BLaER1 treated with 17β-estradiol and CSF1 and Interleukin-3, amounts not matched to agents 10 nM and 100 nM (cell line): ENCODE measurements at regions not wholly inside any gene's neighbourhood (a gene's known extent, or its start where the extent isn't known, plus 50 kb on each side); places are given as distances from the start of the nearest gene placed in this dataset.

ENCODE experiments used
- H3K27ac ChIP-seq, 11 experiments: shearing (Covaris generic); formaldehyde crosslinking; 2 replicates each; pipeline ENCODE4 v1.8.1; 2022
- H3K27me3 ChIP-seq, 11 experiments: shearing (Covaris generic); formaldehyde crosslinking; 2 replicates each; pipeline ENCODE4 v1.8.1; 2022
- H3K36me3 ChIP-seq, 11 experiments: shearing (Covaris generic); formaldehyde crosslinking; 2 replicates each; pipeline ENCODE4 v1.8.1; 2022
- H3K4me1 ChIP-seq, 10 experiments: shearing (Covaris generic); formaldehyde crosslinking; 2 replicates each; pipeline ENCODE4 v1.8.1; 2022
- H3K4me2 ChIP-seq, 11 experiments: shearing (Covaris generic); formaldehyde crosslinking; 2 replicates each; pipeline ENCODE4 v1.8.1; 2022
- H3K4me3 ChIP-seq, 10 experiments: shearing (Covaris generic); formaldehyde crosslinking; 2 replicates each; pipeline ENCODE4 v1.8.1; 2022
- H3K9ac ChIP-seq, 11 experiments: shearing (Covaris generic); formaldehyde crosslinking; 2 replicates each; pipeline ENCODE4 v1.8.1; 2022
- H3K9me3 ChIP-seq, 11 experiments: shearing (Covaris generic); formaldehyde crosslinking; replicated peaks in 1 of 11; 2 replicates each; pipeline ENCODE4 v1.8.1; 2022
- H4K20me1 ChIP-seq, 11 experiments: shearing (Covaris generic); formaldehyde crosslinking; 2 replicates each; pipeline ENCODE4 v1.8.1; 2022
- Cebpa-rat ChIP-seq, 11 experiments: shearing (Covaris generic); IDR thresholded peaks; 2 replicates each; pipeline ENCODE4 v1.8.1; 2022

DNA sequence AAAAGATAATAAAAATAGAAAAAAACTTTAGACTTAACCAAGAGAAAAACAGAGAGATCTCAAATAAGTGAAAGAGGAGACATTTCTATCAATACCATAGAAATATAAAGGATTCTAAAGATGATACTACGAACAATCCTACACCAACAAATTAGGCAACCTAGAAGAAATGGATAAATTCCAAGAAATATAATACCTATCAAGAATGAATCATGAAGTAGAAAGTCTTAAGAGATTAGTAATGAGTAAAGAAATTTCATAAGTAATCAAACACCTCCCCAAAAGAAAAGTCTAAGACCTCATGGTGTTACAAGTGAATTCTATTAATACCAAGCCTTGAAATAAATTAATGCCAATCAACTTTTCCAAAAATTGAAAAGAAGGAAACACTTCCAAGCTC, 1584.5 kb upstream of the MIR17HG start:
- H3K27me3 ChIP-seq = no peaks in the 10 kb centered on the region
- no peak overlapping the region for H3K4me2 ChIP-seq
- TF ChIP-seq Cebpa-rat (IDR thresholded peaks at IDR 0.05) = no peak

DNA sequence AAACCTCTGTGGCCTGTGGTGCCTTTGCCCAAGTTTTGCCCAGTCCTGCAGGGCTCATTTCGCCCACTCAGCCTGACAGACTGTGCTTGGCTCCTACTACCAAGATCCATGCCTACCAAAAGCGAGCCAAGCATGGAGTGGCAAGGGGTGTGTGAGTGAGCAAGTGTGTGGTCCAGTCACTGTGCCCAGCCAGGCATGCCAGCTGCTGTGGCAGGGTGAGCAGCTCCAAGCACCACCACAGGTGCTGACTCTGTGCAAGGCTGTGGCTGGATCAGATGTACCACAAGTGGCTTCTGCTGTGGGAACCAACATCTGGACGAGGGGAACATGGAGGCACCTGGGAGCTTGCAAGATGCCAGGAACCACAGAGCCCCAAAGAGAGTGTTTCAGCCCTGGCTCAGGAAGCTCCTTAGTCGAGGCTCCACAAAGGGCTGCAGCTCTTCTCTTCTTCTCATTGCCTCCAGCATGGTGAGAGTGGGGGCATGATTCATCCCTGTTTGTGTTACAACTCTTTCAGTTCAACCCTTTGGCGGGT, 1564.2 kb upstream of the MIR17HG start:
- Histone ChIP-seq H3K36me3 (no peaks in the 10 kb centered on the region), H3K4me1 (0 out of 20 replicates have a peak, but pooled peaks cover 0 to 4% (median 0%) of the 10 kb centered on the region in 10 experiments), H4K20me1 (no peaks in the 10 kb centered on the region), H3K27me3 (no peaks in the 10 kb centered on the region), H3K4me2 (no peak overlapping the region), H3K9me3 (peaks cover 0 to 7% (median 0%) of the 10 kb centered on the region in 11 experiments; a peak in 2 of 22 replicates), H3K4me3 (no peak overlapping the region), H3K27ac (no peak overlapping the region), H3K9ac (no peak overlapping the region)
- no peak for TF ChIP-seq Cebpa-rat (IDR thresholded peaks at IDR 0.05)

More for the DNA sequence above, 1584.5 kb upstream of the MIR17HG start:
- H3K4me1 ChIP-seq = no peaks in the 10 kb centered on the region
- no peak overlapping the region for H3K4me3 ChIP-seq
- no peaks in the 10 kb centered on the region for H3K9me3 ChIP-seq
- H4K20me1 ChIP-seq = no peaks in the 10 kb centered on the region
- no peak overlapping the region for H3K27ac ChIP-seq
- no peak overlapping the region for H3K9ac ChIP-seq
- H3K36me3 ChIP-seq = no peaks in the 10 kb centered on the region

DNA sequence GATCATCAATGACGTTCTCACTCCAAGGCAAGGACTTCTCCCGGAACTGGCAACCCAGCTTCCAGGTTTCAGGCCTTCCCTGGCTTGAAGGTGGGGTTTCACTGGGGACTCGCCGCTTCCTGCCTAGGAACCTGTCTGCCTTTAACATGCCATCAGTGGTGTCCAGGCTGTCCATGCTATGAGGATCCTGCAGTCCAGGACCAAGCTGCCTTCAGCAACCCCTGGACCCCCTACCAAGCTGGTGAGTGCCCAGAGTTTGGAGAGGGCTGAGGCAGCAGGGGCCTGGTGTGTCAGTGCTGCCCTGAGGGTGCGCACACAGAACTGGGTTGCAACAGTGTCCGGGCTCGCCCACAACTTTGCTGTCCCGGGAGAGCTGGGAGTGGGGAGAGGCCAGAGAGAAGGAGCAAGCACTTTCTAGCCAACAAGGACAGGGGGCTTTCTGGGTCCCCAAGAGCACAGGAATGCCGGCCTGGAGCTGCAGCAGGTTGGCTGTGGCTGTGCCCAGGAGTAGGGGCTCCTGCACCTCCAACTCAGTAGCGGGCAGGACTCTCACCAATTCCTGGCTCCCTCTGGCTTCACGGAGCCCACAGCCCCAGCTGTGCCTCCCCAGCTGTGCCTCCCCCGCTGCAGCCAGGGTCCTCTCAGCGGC, 1563.2 kb upstream of the MIR17HG start:
- no peak for TF ChIP-seq Cebpa-rat (IDR thresholded peaks at IDR 0.05)
- peaks cover 0 to 7% (median 0%) of the 10 kb centered on the region in 11 experiments; a peak in 2 of 22 replicates for H3K9me3 ChIP-seq
- H3K9ac ChIP-seq = no peak overlapping the region
- no peak overlapping the region for H3K4me3 ChIP-seq
- no peak overlapping the region for H3K4me2 ChIP-seq
- H3K4me1 ChIP-seq = 0 out of 20 replicates have a peak, but pooled peaks cover 0 to 4% (median 0%) of the 10 kb centered on the region in 10 experiments
- no peaks in the 10 kb centered on the region for H3K36me3 ChIP-seq
- no peaks in the 10 kb centered on the region for H3K27me3 ChIP-seq
- H4K20me1 ChIP-seq = no peaks in the 10 kb centered on the region
- no peak overlapping the region for H3K27ac ChIP-seq

DNA sequence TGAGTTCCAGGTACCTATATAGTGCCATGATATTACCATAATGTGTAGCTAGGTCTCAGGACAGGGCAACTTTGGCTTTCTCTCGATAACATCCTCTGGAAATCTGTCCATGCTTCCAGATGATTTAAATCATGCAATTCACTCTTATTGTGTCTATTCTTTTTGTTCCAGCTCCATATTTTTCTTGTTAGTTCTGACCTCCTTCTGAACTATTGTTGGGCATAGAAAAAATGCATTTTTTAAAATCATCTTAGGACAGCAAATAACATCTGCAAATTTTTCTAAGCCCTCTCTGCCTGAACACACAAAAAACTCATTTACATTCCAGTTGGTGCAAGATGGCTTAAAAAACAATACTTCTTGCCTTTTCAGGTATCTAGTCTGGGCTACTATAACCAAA, 1561.0 kb upstream of the MIR17HG start:
- Histone ChIP-seq H3K4me1 (0 out of 20 replicates have a peak, but pooled peaks cover 0 to 4% (median 0%) of the 10 kb centered on the region in 10 experiments), H3K9ac (no peak overlapping the region), H3K27ac (no peak overlapping the region), H4K20me1 (no peaks in the 10 kb centered on the region), H3K36me3 (no peaks in the 10 kb centered on the region), H3K4me3 (no peak overlapping the region), H3K27me3 (no peaks in the 10 kb centered on the region), H3K4me2 (no peak overlapping the region), H3K9me3 (peaks cover 0 to 7% (median 0%) of the 10 kb centered on the region in 11 experiments; a peak in 2 of 22 replicates)
- TF ChIP-seq Cebpa-rat (IDR thresholded peaks at IDR 0.05) = no peak

DNA sequence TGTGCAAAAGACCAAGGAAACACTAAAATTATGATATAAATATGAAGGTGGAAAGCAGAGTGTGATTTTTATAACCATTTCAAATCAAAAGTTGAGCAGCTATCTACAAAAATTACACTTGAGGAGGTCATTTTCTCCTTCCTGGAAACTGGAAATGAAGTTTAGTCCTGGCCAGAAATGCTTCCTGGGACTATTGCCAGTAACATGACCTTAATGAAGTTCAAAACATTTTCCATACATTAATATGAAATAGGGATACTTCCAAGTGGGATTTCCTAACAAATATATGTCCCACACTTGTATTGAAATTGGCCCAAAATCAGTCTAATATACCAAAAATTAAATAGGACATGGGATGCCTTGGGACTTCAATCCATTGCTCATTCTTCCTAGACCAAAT, 1556.8 kb upstream of the MIR17HG start:
- no peaks in the 10 kb centered on the region for H3K27me3 ChIP-seq

DNA sequence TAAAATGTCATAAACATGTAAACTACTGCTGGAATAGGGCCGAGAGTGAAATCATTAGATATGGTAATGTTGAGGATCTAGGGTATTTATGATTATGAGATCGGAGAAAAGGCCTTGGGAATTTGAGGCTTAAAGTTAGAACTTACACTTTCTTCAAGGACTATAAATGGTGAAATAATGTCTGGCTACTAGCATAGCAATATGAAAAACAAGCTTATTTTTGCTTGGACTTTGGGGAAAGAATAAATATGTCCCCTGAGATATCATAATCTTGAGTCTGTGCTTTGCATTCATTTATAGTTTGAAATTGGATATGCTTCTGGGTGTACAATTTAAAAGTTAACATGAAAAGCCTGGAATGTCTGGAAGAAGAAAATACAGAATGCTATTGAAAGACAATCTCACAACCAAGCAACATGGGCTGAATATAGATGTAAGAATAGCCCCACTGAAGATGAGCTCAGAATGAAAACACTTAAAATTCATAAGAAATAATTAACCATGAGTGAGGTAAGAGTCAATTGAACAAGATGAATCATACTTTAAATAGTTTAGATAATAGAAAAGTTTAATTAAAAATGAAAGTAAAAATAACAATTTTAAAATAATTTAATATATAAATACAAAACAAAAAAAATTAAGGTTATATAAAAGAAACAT, 1555.4 kb upstream of the MIR17HG start:
- no peak for TF ChIP-seq Cebpa-rat (IDR thresholded peaks at IDR 0.05)
- no peaks in the 10 kb centered on the region for H4K20me1 ChIP-seq
- H3K4me3 ChIP-seq = no peak overlapping the region
- no peaks in the 10 kb centered on the region for H3K9me3 ChIP-seq
- H3K9ac ChIP-seq = no peak overlapping the region
- H3K27ac ChIP-seq = no peak overlapping the region
- H3K4me2 ChIP-seq = no peak overlapping the region
- H3K4me1 ChIP-seq = no peaks in the 10 kb centered on the region
- H3K27me3 ChIP-seq = no peaks in the 10 kb centered on the region
- H3K36me3 ChIP-seq = no peaks in the 10 kb centered on the region

More for the DNA sequence above, 1556.8 kb upstream of the MIR17HG start:
- TF ChIP-seq Cebpa-rat (IDR thresholded peaks at IDR 0.05) = no peak
- H3K4me1 ChIP-seq = no peaks in the 10 kb centered on the region
- no peak overlapping the region for H3K9ac ChIP-seq
- no peaks in the 10 kb centered on the region for H3K9me3 ChIP-seq
- H4K20me1 ChIP-seq = no peaks in the 10 kb centered on the region
- no peaks in the 10 kb centered on the region for H3K36me3 ChIP-seq
- no peak overlapping the region for H3K4me2 ChIP-seq
- no peak overlapping the region for H3K4me3 ChIP-seq
- H3K27ac ChIP-seq = no peak overlapping the region

DNA sequence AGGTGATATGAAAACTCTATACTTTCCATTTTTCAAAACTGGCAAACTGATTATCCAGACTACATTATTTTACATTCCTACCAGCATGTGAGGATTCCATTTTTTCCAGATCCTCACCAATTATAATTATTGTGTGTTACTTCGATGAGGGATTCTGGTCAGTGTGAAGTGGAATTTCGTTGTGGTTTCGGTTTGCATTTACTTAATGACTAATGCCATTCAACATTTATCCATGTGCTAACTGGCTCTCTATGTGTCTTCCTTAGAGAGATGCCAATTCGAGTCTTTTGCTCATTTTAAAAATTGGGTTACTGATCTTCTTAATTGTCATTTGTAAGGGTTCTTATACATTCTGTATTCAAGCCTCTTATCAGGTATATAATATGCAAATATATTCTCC, 1551.3 kb upstream of the MIR17HG start:
- Histone ChIP-seq H3K4me3 (no peak overlapping the region), H3K27ac (no peak overlapping the region), H3K27me3 (no peaks in the 10 kb centered on the region), H3K36me3 (no peaks in the 10 kb centered on the region), H3K9ac (no peak overlapping the region), H4K20me1 (no peaks in the 10 kb centered on the region), H3K4me1 (no peaks in the 10 kb centered on the region), H3K9me3 (no peaks in the 10 kb centered on the region), H3K4me2 (no peak overlapping the region)
- no peak for TF ChIP-seq Cebpa-rat (IDR thresholded peaks at IDR 0.05)

DNA sequence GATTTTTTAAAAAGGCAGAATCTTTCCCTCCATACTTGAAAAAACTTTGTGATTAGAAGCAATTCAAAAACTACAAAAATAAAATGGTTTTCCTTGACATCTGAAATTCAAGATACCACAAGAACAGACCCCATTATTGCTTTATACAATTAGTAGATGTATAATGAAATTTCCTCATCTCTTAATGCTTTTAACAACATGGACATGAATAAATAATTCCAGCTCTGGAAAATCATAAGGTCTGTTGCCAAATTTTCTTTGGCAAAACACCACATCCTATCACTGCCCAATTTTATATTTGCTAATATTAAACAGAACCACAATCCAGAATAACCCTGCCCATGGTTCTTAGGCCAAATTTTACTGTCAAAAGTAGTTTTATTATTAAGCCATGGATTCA, 1543.6 kb upstream of the MIR17HG start:
- Histone ChIP-seq H3K27me3 (no peaks in the 10 kb centered on the region), H3K27ac (no peak overlapping the region)

DNA sequence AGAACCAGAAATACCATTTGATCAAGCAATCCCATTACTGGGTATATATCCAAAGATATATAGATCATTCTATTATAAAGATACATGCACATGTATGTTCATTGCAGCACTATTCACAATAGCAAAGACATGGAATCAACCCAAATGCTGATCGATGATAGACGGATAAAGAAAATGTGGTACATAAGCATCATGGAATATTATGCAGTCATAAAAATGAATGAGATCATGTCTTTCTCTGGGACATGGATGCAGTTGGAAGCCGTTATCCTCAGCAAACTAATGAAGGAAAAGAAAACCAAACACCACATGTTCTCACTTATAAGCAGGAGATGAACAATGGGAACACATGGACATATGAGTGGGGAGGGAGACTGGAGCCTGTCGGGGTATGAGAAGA, 1540.9 kb upstream of the MIR17HG start:
- no peak for TF ChIP-seq Cebpa-rat (IDR thresholded peaks at IDR 0.05)
- no peak overlapping the region for H3K9ac ChIP-seq
- no peaks in the 10 kb centered on the region for H3K27me3 ChIP-seq
- no peak overlapping the region for H3K4me3 ChIP-seq
- H3K4me2 ChIP-seq = no peak overlapping the region
- H3K36me3 ChIP-seq = no peaks in the 10 kb centered on the region
- H3K4me1 ChIP-seq = no peaks in the 10 kb centered on the region
- no peaks in the 10 kb centered on the region for H3K9me3 ChIP-seq
- no peaks in the 10 kb centered on the region for H4K20me1 ChIP-seq
- H3K27ac ChIP-seq = no peak overlapping the region

More for the DNA sequence above, 1543.6 kb upstream of the MIR17HG start:
- no peak overlapping the region for H3K4me3 ChIP-seq
- H3K36me3 ChIP-seq = no peaks in the 10 kb centered on the region
- H3K9me3 ChIP-seq = no peaks in the 10 kb centered on the region
- no peaks in the 10 kb centered on the region for H3K4me1 ChIP-seq
- H3K9ac ChIP-seq = no peak overlapping the region
- no peak for TF ChIP-seq Cebpa-rat (IDR thresholded peaks at IDR 0.05)
- H4K20me1 ChIP-seq = no peaks in the 10 kb centered on the region
- no peak overlapping the region for H3K4me2 ChIP-seq
